Vagina (tissue), 2 donors: ENCODE measurements at regions not wholly inside any gene's neighbourhood (a gene's known extent, or its start where the extent isn't known, plus 50 kb on each side); places are given as distances from the start of the nearest gene placed in this dataset.

Experiments
- CTCF ChIP-seq, 3 experiments: fragments of 450-650 bp in 2 of 3; fragments of 200-600 bp in 1 of 3; sonication (generic) in 1 of 3; IDR thresholded peaks; one replicate each; pipeline ENCODE4 v1.5.1; 2017 to 2019; ENCODE audit warnings: antibody characterized with exemption in 3 of 3, mild to moderate bottlenecking in 2 of 3, moderate library complexity in 2 of 3
- POLR2A ChIP-seq, 2 donors: fragments of 450-650 bp; IDR thresholded peaks; one replicate each; pipeline ENCODE4 v1.6.1; 2017; ENCODE audit warnings: antibody characterized with exemption in 2 of 2, mild to moderate bottlenecking in 2 of 2, moderate library complexity in 2 of 2

- TF ChIP-seq CTCF (IDR thresholded peaks at IDR 0.05): no peak
- no peak for TF ChIP-seq POLR2A (IDR thresholded peaks at IDR 0.05)
These were observed 321.5 kb upstream of the PKDCC start for GRCh38 chr2:41726364-41726763.
